B cell (primary cell): ENCODE measurements at regions not wholly inside any gene's neighbourhood (a gene's known extent, or its start where the extent isn't known, plus 50 kb on each side); places are given as distances from the start of the nearest gene placed in this dataset.

Source experiments
- ATAC-seq: fragments of 200-7000 bp; cut with Tn5 transposase; one replicate; pipeline ENCODE4 v1.10.0; 2021; ENCODE audit warnings: low read depth, mild to moderate bottlenecking, moderate number of reproducible peaks, moderate library complexity
- CTCF ChIA-PET: fragments of 350-600 bp; sonication (Branson Sonifier 250); formaldehyde crosslinking; loops from one replicate; lab custom pipeline; 2021; ENCODE audit warnings: antibody characterized with exemption, inconsistent platforms; lab: Charles Lee
- POLR2A ChIA-PET: fragments of 350-600 bp; sonication (Branson Sonifier 250); formaldehyde crosslinking; loops from one replicate; lab custom pipeline; 2021; ENCODE audit warnings: antibody characterized with exemption; lab: Charles Lee
- DNase-seq: peaks from one replicate; pipeline ENCODE4 v3.0.0; 2013
- H2AFZ ChIP-seq: 2 replicates; pipeline ENCODE4 v1.6.1; 2012; ENCODE audit warnings: mild to moderate bottlenecking, low read depth, low read length; ENCODE audit not compliant: insufficient read depth, poor library complexity, severe bottlenecking
- H3K27ac ChIP-seq, 2 donors: 1 replicate in 1 of 2; 2 replicates in 1 of 2; pipeline ENCODE4 v1.5.1; 2012 to 2013; ENCODE audit warnings: low read length in 2 of 2, mild to moderate bottlenecking in 2 of 2, moderate library complexity in 1 of 2
- H3K27me3 ChIP-seq, 4 experiments: fragments of 200-600 bp in 1 of 4; sonication (generic) in 1 of 4; replicated peaks in 1 of 4; 1 replicate in 2 of 4; 2 replicates in 2 of 4; pipeline versions ENCODE4 v1.6.1 to v1.7.0; 2013 to 2016; ENCODE audit warnings: low read length in 3 of 4, mild to moderate bottlenecking in 2 of 4, mixed read lengths in 1 of 4, moderate library complexity in 1 of 4; ENCODE audit not compliant: insufficient read depth in 4 of 4, control insufficient read depth in 3 of 4; ENCODE audit errors: control extremely low read depth in 1 of 4
- H3K36me3 ChIP-seq, 2 experiments: replicated peaks in 1 of 2; 1 replicate in 1 of 2; 2 replicates in 1 of 2; pipeline versions ENCODE4 v1.6.1 to v1.7.1; 2013; ENCODE audit warnings: low read length in 1 of 2; ENCODE audit not compliant: insufficient read depth in 2 of 2, control insufficient read depth in 1 of 2; ENCODE audit errors: control extremely low read depth in 1 of 2, extremely low read depth in 1 of 2
- H3K4me1 ChIP-seq, 2 donors: fragments of 200-600 bp in 1 of 2; sonication (generic) in 1 of 2; 1 replicate in 1 of 2; 2 replicates in 1 of 2; pipeline versions ENCODE4 v1.5.1 to v1.6.1; 2013 to 2017; ENCODE audit warnings: low read length in 2 of 2; ENCODE audit not compliant: control insufficient read depth in 2 of 2, insufficient read depth in 2 of 2
- H3K4me2 ChIP-seq: replicated peaks from 2 replicates; pipeline ENCODE3; 2012; ENCODE audit warnings: mild to moderate bottlenecking, low read depth, low read length; ENCODE audit not compliant: poor library complexity, severe bottlenecking
- H3K4me3 ChIP-seq, 5 experiments: fragments of 200-600 bp in 1 of 5; sonication (generic) in 1 of 5; 1 replicate in 3 of 5; 2 replicates in 2 of 5; pipeline versions ENCODE4 v1.5.1 to v1.7.0; 2011 to 2016; ENCODE audit warnings: low read length in 4 of 5, mild to moderate bottlenecking in 4 of 5, low read depth in 2 of 5, control low read depth in 1 of 5, moderate library complexity in 1 of 5; ENCODE audit not compliant: insufficient read depth in 1 of 5; ENCODE audit errors: control extremely low read depth in 1 of 5, extremely low read depth in 1 of 5
- H3K79me2 ChIP-seq: fragments of 200-600 bp; sonication (generic); one replicate; pipeline ENCODE4 v1.6.0; 2016; ENCODE audit warnings: low read length; ENCODE audit not compliant: control insufficient read depth, insufficient read depth
- H3K9ac ChIP-seq: fragments of 200-600 bp; sonication (generic); 2 replicates; pipeline ENCODE4 v1.6.1; 2017; ENCODE audit warnings: mild to moderate bottlenecking, low read length, moderate library complexity
- H3K9me3 ChIP-seq, 3 donors: one replicate each; pipeline versions ENCODE4 v1.6.1 to v1.7.1; 2013; ENCODE audit warnings: low read length in 2 of 3; ENCODE audit not compliant: control insufficient read depth in 2 of 3, insufficient read depth in 1 of 3; ENCODE audit errors: control extremely low read depth in 1 of 3
- H4K20me1 ChIP-seq: 2 replicates; pipeline ENCODE4 v1.6.0; 2012; ENCODE audit warnings: mild to moderate bottlenecking, low read length; ENCODE audit not compliant: insufficient read depth, control insufficient read depth, poor library complexity, severe bottlenecking
- H3K27ac Mint-ChIP-seq: one replicate; pipeline ENCODE4 v1.8.0; 2021; ENCODE audit warnings: mixed read lengths
- H3K27me3 Mint-ChIP-seq: one replicate; pipeline ENCODE4 v1.8.0; 2021; ENCODE audit warnings: mixed read lengths
- H3K4me1 Mint-ChIP-seq: one replicate; pipeline ENCODE4 v1.8.0; 2021; ENCODE audit warnings: mixed read lengths
- H3K4me3 Mint-ChIP-seq: one replicate; pipeline ENCODE4 v1.8.0; 2021; ENCODE audit warnings: mixed read lengths
- H3K9me3 Mint-ChIP-seq: one replicate; pipeline ENCODE4 v1.8.0; 2022; ENCODE audit warnings: mixed read lengths; ENCODE audit not compliant: insufficient read depth
- CTCF ChIP-seq: fragments of 200-600 bp; IDR thresholded peaks from one replicate; pipeline ENCODE4 v1.8.0; 2022; ENCODE audit warnings: antibody characterized with exemption, mild to moderate bottlenecking
- EZH2 ChIP-seq: IDR thresholded peaks from 2 replicates; pipeline ENCODE4 v1.6.1; 2012; ENCODE audit warnings: borderline replicate concordance, low read depth, mild to moderate bottlenecking, moderate library complexity, low read length; ENCODE audit not compliant: insufficient read depth, poor library complexity, severe bottlenecking
- WGBS: methylation state at CpG from one replicate; pipeline ENCODE4 v1.1.5; 2013; ENCODE audit warnings: missing lambda C conversion rate; ENCODE audit not compliant: insufficient coverage; 5-methylcytosine and 5-hydroxymethylcytosine counted together
- intact Hi-C: fragments of 100-400 bp; cut with micrococcal nuclease; formaldehyde crosslinking; loops from one replicate; pipeline ENCODE4 v1.10.0; 2022

- Histone ChIP-seq H3K4me3 (no peak overlapping the region), H2AFZ (no peak overlapping the region), H3K27me3 (no peaks in the 10 kb centered on the region), H3K9me3 (no peaks in the 10 kb centered on the region), H3K27ac (no peak overlapping the region), H3K4me2 (no peak overlapping the region), H4K20me1 (no peaks in the 10 kb centered on the region), H3K9ac (no peak overlapping the region), H3K79me2 (no peaks in the 10 kb centered on the region), H3K4me1 (no peaks in the 10 kb centered on the region), H3K36me3 (no peaks in the 10 kb centered on the region)
- POLR2A ChIA-PET: no interaction called here
- Mint-ChIP-seq H3K27ac (no peak overlapping the region), H3K4me3 (no peak overlapping the region), H3K9me3 (peaks cover 13% of the 10 kb centered on the region), H3K4me1 (no peaks in the 10 kb centered on the region), H3K27me3 (no peaks in the 10 kb centered on the region)
- no peak for ATAC-seq
- no peak for TF ChIP-seq EZH2
- intact Hi-C loops: no loop called here
- WGBS: 80% methylated on average over 1 of the region's 2 CpGs
- no peak for DNase-seq
- CTCF ChIA-PET: no interaction called here
Observed at GRCh38 chr14:83255015-83255726, 1721.5 kb upstream of the SEL1L start.

- no CpG with 5 or more reads among the region's 1 CpG for WGBS
- Histone ChIP-seq H3K9me3 (no peaks in the 10 kb centered on the region), H3K4me3 (no peak overlapping the region), H3K9ac (no peak overlapping the region), H3K4me2 (no peak overlapping the region), H3K79me2 (no peaks in the 10 kb centered on the region), H4K20me1 (no peaks in the 10 kb centered on the region), H2AFZ (no peak overlapping the region), H3K4me1 (no peaks in the 10 kb centered on the region), H3K36me3 (no peaks in the 10 kb centered on the region), H3K27me3 (no peaks in the 10 kb centered on the region), H3K27ac (no peak overlapping the region)
- intact Hi-C loops: no loop called here
- DNase-seq: no peak
- H3K27me3 Mint-ChIP-seq: no peaks in the 10 kb centered on the region
- peaks cover 13% of the 10 kb centered on the region for H3K9me3 Mint-ChIP-seq
- H3K4me1 Mint-ChIP-seq: no peaks in the 10 kb centered on the region
- ATAC-seq: no peak
- H3K4me3 Mint-ChIP-seq: no peak overlapping the region
- TF ChIP-seq EZH2: no peak
- TF ChIP-seq CTCF: no peak
- no peak overlapping the region for H3K27ac Mint-ChIP-seq
- ChIA-PET POLR2A (no interaction called here), CTCF (no interaction called here)
Observed at GRCh38 chr14:83255727-83256090, 1722.1 kb upstream of the SEL1L start.
